OCI-LY1 (cell line): ENCODE measurements at regions not wholly inside any gene's neighbourhood (a gene's known extent, or its start where the extent isn't known, plus 50 kb on each side); places are given as distances from the start of the nearest gene placed in this dataset.

Experiments
- EZH2 ChIP-seq: fragments of 200-600 bp; sonication (generic), shearing (Covaris generic); IDR thresholded peaks from 2 replicates; pipeline ENCODE4 v1.8.0; 2017; ENCODE audit warnings: borderline replicate concordance, mixed run types, mild to moderate bottlenecking, antibody characterized with exemption, low read length, moderate library complexity, mixed read lengths
- TF ChIP-seq, protein P1 (sequence below): fragments of 200-600 bp; sonication (generic), shearing (Covaris generic); IDR thresholded peaks from 2 replicates; pipeline ENCODE4 v1.5.1; 2017; ENCODE audit warnings: mild to moderate bottlenecking, antibody characterized with exemption, low read length, moderate library complexity, mixed read lengths

DNA sequence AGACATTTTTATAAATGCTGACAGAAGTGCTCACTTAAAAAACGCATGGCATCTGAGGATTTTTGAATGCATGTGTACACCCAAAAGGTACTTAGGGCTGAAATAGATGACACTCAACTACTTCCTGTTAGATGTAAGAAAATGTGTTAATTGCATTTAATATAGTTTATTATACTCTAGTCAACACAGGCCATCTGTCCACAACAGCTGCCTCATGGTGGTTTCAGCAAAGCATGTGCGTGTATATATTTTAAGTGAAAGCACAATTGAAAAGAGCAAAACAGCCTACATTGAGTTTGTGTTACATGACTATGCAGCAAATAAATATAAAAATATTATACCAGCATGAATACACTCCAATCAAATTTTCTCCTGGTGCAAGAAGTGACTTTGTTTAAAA, 1233.0 kb upstream of the EYS start:
- TF ChIP-seq, protein P1, sequence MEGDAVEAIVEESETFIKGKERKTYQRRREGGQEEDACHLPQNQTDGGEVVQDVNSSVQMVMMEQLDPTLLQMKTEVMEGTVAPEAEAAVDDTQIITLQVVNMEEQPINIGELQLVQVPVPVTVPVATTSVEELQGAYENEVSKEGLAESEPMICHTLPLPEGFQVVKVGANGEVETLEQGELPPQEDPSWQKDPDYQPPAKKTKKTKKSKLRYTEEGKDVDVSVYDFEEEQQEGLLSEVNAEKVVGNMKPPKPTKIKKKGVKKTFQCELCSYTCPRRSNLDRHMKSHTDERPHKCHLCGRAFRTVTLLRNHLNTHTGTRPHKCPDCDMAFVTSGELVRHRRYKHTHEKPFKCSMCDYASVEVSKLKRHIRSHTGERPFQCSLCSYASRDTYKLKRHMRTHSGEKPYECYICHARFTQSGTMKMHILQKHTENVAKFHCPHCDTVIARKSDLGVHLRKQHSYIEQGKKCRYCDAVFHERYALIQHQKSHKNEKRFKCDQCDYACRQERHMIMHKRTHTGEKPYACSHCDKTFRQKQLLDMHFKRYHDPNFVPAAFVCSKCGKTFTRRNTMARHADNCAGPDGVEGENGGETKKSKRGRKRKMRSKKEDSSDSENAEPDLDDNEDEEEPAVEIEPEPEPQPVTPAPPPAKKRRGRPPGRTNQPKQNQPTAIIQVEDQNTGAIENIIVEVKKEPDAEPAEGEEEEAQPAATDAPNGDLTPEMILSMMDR = no peak
- TF ChIP-seq EZH2 = no peak
